K562 (cell line): ENCODE measurements at regions not wholly inside any gene's neighbourhood (a gene's known extent, or its start where the extent isn't known, plus 50 kb on each side); places are given as distances from the start of the nearest gene placed in this dataset.

Source experiments
- ATAC-seq: fragments of 200-7000 bp; cut with Tn5 transposase; 3 replicates; pipeline ENCODE4 v1.9.1; 2020; ENCODE audit warnings: moderate library complexity
- BruUV-seq: library from RNA; stranded (reverse); fragments of 400-500 nt; replicated peaks from 2 replicates; lab custom pipeline; 2021; lab: Mats Ljungman, UMichigan
- CTCF ChIA-PET: fragments of 300-600 bp; formaldehyde crosslinking; extraction: SDS; loops from one replicate; lab custom pipeline; 2021; ENCODE audit warnings: low intra/inter-chr PET ratio; lab: Yijun Ruan, JAX
- POLR2A ChIA-PET: fragments of 300-600, 350-650 bp; sonication (Branson Sonifier 250); formaldehyde crosslinking; extraction: SDS; loops from one replicate; lab custom pipeline; 2021; ENCODE audit warnings: antibody characterized with exemption, inconsistent platforms; lab: Yijun Ruan, JAX
- DNase-seq, 4 experiments: peaks; one replicate each; pipeline versions ENCODE4 v3.0.0 to v3.0.0-alpha.2; 2011 to 2018; ENCODE audit warnings: low spot score in 3 of 4, mixed read lengths in 3 of 4; ENCODE audit errors: extremely low read depth in 1 of 4
- FAIRE-seq: peaks from 2 replicates; lab custom pipeline; 2011; peaks lifted over from hg19 to GRCh38; lab: Jason Lieb, UNC
- H2AFZ ChIP-seq: 2 replicates; pipeline ENCODE4 v1.6.0; 2011; ENCODE audit warnings: low read depth, low read length, control low read depth, inconsistent platforms
- H3K27ac ChIP-seq: fragments of 200-600 bp; 3 replicates; pipeline ENCODE4 v1.8.0; 2011; ENCODE audit warnings: low read depth, mild to moderate bottlenecking, control low read depth, inconsistent platforms, low read length, moderate library complexity, mixed read lengths; ENCODE audit errors: extremely low read depth
- H3K27me3 ChIP-seq, 2 experiments: fragments of 300-600 bp in 1 of 2; 2 replicates in 1 of 2; 3 replicates in 1 of 2; pipeline versions ENCODE4 v1.6.0 to v1.8.0; 2011; ENCODE audit warnings: inconsistent platforms in 2 of 2, low read length in 2 of 2, mild to moderate bottlenecking in 1 of 2, mixed read lengths in 1 of 2, moderate library complexity in 1 of 2; ENCODE audit not compliant: control insufficient read depth in 2 of 2, insufficient read depth in 2 of 2
- H3K36me3 ChIP-seq: fragments of 300-600 bp; 3 replicates; pipeline ENCODE4 v1.8.0; 2011; ENCODE audit warnings: mild to moderate bottlenecking, low read length, inconsistent platforms; ENCODE audit not compliant: control insufficient read depth, insufficient read depth
- H3K4me1 ChIP-seq, 2 experiments: fragments of 200-600 bp in 1 of 2; replicated peaks in 1 of 2; 2 replicates in 1 of 2; 3 replicates in 1 of 2; pipeline versions ENCODE4 v1.5.1 to v1.8.0; 2011; ENCODE audit warnings: inconsistent platforms in 2 of 2, low read length in 2 of 2, mild to moderate bottlenecking in 1 of 2, mixed read lengths in 1 of 2, moderate library complexity in 1 of 2; ENCODE audit not compliant: control insufficient read depth in 2 of 2, insufficient read depth in 2 of 2
- H3K4me2 ChIP-seq: 2 replicates; pipeline ENCODE4 v1.6.1; 2011; ENCODE audit warnings: low read length, control low read depth, inconsistent platforms, mixed read lengths; ENCODE audit not compliant: insufficient read depth
- H3K4me3 ChIP-seq: fragments of 200-600 bp; sonication (generic), shearing (Covaris generic); 2 replicates; pipeline ENCODE4 v1.5.1; 2016; ENCODE audit warnings: control low read depth, inconsistent platforms
- H3K79me2 ChIP-seq: fragments of 200-600 bp; 3 replicates; pipeline ENCODE4 v1.8.0; 2011; ENCODE audit warnings: low read length, inconsistent platforms; ENCODE audit not compliant: control insufficient read depth, insufficient read depth
- H3K9ac ChIP-seq, 2 experiments: 2 replicates each; pipeline versions ENCODE4 v1.6.0 to v1.6.1; 2011; ENCODE audit warnings: low read depth in 2 of 2, low read length in 2 of 2, control low read depth in 1 of 2, inconsistent platforms in 1 of 2, mild to moderate bottlenecking in 1 of 2, mixed read lengths in 1 of 2; ENCODE audit not compliant: insufficient read depth in 1 of 2
- H3K9me1 ChIP-seq: one replicate; pipeline ENCODE4 v1.6.0; 2011; ENCODE audit warnings: inconsistent platforms, mild to moderate bottlenecking, low read length, moderate library complexity; ENCODE audit not compliant: control insufficient read depth, insufficient read depth
- H3K9me3 ChIP-seq: replicated peaks from 2 replicates; pipeline ENCODE4 v1.5.1; 2011; ENCODE audit warnings: low read depth, low read length, inconsistent platforms; ENCODE audit not compliant: control insufficient read depth, insufficient read depth
- H4K20me1 ChIP-seq: replicated peaks from 2 replicates; pipeline ENCODE4 v1.6.1; 2011; ENCODE audit warnings: low read length, inconsistent platforms, mixed read lengths; ENCODE audit not compliant: control insufficient read depth, insufficient read depth
- BCOR ChIP-seq: fragments of 450-650 bp; IDR thresholded peaks from 2 replicates; pipeline ENCODE4 v1.6.1; 2016
- CREBBP ChIP-seq: IDR thresholded peaks from one replicate; pipeline ENCODE4 v1.6.1; 2012; ENCODE audit warnings: low read depth, mild to moderate bottlenecking, control low read depth, inconsistent platforms, low read length
- GABPB2 ChIP-seq: fragments of 250-450 bp; sonication (Bioruptor Pico); conservative IDR thresholded peaks from 2 replicates; pipeline ENCODE4 v1.5.1; 2021; ENCODE audit warnings: mild to moderate bottlenecking
- HDAC8 ChIP-seq: fragments of 450-650 bp; IDR thresholded peaks from 2 replicates; pipeline ENCODE4 v1.6.1; 2016; ENCODE audit warnings: mild to moderate bottlenecking, missing genetic modification characterization, moderate library complexity, missing compliant biosample characterization
- KDM1A ChIP-seq, 2 experiments: fragments of 450-650 bp; IDR thresholded peaks; 2 replicates each; pipeline ENCODE4 v1.6.1; 2016; ENCODE audit warnings: mild to moderate bottlenecking in 2 of 2
- NCOA1 ChIP-seq: fragments of 450-650 bp; IDR thresholded peaks from 2 replicates; pipeline ENCODE4 v1.6.1; 2016; ENCODE audit warnings: low read depth
- NR1H2 ChIP-seq: sonication (generic); formaldehyde crosslinking; IDR thresholded peaks from 2 replicates; pipeline ENCODE4 v1.4.0; 2020; ENCODE audit warnings: mild to moderate bottlenecking, missing genetic modification reagents
- NUFIP1 ChIP-seq: fragments of 450-650 bp; IDR thresholded peaks from 2 replicates; pipeline ENCODE4 v1.6.1; 2018; ENCODE audit not compliant: partially characterized antibody
- RFX5 ChIP-seq: IDR thresholded peaks from 2 replicates; pipeline ENCODE4 v1.6.1; 2011; ENCODE audit warnings: low read depth, mild to moderate bottlenecking, improper control_type of control experiment, low read length
- TGIF2 ChIP-seq: sonication (generic); formaldehyde crosslinking; IDR thresholded peaks from 2 replicates; pipeline ENCODE4 v1.8.1; 2022; ENCODE audit warnings: mild to moderate bottlenecking, missing genetic modification reagents, moderate library complexity
- TRIM28 ChIP-seq: fragments of 450-650 bp; IDR thresholded peaks from 2 replicates; pipeline ENCODE4 v1.6.1; 2017
- ZNF696 ChIP-seq: fragments of 250-450 bp; sonication (Bioruptor Pico); conservative IDR thresholded peaks from 2 replicates; pipeline ENCODE4 v1.4.0; 2020; ENCODE audit warnings: mild to moderate bottlenecking, moderate library complexity
- WGBS: fragments of 100-300 bp; shearing (Covaris generic); methylation state at CpG from one replicate; pipeline ENCODE4 v1.1.6; 2016; ENCODE audit warnings: low coverage, mixed read lengths; ENCODE audit not compliant: insufficient coverage; ENCODE audit errors: missing lambda C conversion rate; 5-methylcytosine and 5-hydroxymethylcytosine counted together
- in situ Hi-C: fragments of 300-500 bp; cut with MboI; formaldehyde crosslinking; loops from 4 replicates; pipeline ENCODE4 v1.15.0; 2018; ENCODE audit warnings: inconsistent platforms, mixed read lengths
- intact Hi-C: fragments of 100-400 bp; cut with micrococcal nuclease; formaldehyde crosslinking; loops from 2 replicates; pipeline ENCODE4 v1.14.2; 2022
- TF ChIP-seq, protein P1 (sequence below), 2 experiments: fragments of 450-650 bp; IDR thresholded peaks; 2 replicates each; pipeline ENCODE4 v1.6.1; 2018; ENCODE audit warnings: mild to moderate bottlenecking in 2 of 2, low read depth in 1 of 2; ENCODE audit not compliant: partially characterized antibody in 2 of 2
- TF ChIP-seq, protein P2 (sequence below): fragments of 250-450 bp; sonication (Bioruptor Pico); IDR thresholded peaks from 2 replicates; pipeline ENCODE4 v1.4.0; 2020
- TF ChIP-seq, protein P3 (sequence below): sonication (generic); formaldehyde crosslinking; IDR thresholded peaks from 2 replicates; pipeline ENCODE4 v1.8.0; 2022; ENCODE audit warnings: mild to moderate bottlenecking, missing genetic modification reagents

DNA sequence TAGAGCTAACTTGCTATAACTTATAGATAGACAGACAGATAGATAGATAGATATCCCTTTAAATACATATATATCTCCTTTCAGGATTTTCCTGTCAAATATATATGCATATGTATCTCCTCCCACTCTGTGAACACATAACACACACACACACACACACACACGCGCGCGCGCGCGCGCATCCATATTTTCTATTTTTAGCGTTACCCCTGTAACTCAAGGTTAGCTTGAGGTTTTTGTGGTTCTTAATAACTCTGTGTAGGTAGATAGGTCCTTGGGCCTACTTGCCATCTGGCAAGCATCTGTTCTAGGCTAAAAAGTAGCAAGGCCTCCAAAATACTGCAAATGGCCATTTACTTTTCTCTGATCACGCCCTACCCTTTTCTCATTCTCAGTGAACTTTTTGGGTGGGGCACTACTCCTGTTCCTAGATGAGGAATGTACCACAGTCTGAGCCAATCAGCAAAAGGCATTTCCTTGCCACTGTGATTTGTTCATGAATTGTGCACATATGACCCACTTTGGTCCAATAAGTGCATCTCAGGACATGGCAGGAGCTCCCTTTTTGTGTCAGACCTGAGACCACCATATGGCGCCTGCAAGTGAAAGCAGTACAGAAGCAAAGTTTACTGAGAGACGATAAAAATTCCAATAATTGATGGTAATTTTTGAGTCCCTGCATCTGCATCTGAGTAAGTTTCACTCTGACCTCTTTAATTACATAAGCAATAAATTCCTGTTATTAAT, 740.5 kb upstream of the API5 start:
- DNase-seq (no peak), ATAC-seq (no peak), FAIRE-seq (no peak)
- no peaks in the 10 kb centered on the region for H4K20me1 ChIP-seq
- no peaks in the 10 kb centered on the region for H3K36me3 ChIP-seq
- no peak overlapping the region for H3K4me2 ChIP-seq
- BruUV-seq = no TSS peak
- H3K9me3 ChIP-seq = no peaks in the 10 kb centered on the region; the same call in 1 of the 2 replicates
- no peak overlapping the region for H3K27ac ChIP-seq
- H3K4me3 ChIP-seq = no peak overlapping the region
- no peaks in the 10 kb centered on the region for H3K79me2 ChIP-seq
- in situ Hi-C loops (no loop called here), intact Hi-C loops (no loop called here)
- ChIA-PET POLR2A (no interaction called here), CTCF (no interaction called here)
- H3K4me1 ChIP-seq = no peaks in the 10 kb centered on the region
- no peak overlapping the region for H3K9ac ChIP-seq
- 17% methylated on average over 12 of the region's 12 CpGs for WGBS
- H3K27me3 ChIP-seq = no peaks in the 10 kb centered on the region
- no peak overlapping the region for H2AFZ ChIP-seq
- no peaks in the 10 kb centered on the region for H3K9me1 ChIP-seq
- TF ChIP-seq, protein P1, sequence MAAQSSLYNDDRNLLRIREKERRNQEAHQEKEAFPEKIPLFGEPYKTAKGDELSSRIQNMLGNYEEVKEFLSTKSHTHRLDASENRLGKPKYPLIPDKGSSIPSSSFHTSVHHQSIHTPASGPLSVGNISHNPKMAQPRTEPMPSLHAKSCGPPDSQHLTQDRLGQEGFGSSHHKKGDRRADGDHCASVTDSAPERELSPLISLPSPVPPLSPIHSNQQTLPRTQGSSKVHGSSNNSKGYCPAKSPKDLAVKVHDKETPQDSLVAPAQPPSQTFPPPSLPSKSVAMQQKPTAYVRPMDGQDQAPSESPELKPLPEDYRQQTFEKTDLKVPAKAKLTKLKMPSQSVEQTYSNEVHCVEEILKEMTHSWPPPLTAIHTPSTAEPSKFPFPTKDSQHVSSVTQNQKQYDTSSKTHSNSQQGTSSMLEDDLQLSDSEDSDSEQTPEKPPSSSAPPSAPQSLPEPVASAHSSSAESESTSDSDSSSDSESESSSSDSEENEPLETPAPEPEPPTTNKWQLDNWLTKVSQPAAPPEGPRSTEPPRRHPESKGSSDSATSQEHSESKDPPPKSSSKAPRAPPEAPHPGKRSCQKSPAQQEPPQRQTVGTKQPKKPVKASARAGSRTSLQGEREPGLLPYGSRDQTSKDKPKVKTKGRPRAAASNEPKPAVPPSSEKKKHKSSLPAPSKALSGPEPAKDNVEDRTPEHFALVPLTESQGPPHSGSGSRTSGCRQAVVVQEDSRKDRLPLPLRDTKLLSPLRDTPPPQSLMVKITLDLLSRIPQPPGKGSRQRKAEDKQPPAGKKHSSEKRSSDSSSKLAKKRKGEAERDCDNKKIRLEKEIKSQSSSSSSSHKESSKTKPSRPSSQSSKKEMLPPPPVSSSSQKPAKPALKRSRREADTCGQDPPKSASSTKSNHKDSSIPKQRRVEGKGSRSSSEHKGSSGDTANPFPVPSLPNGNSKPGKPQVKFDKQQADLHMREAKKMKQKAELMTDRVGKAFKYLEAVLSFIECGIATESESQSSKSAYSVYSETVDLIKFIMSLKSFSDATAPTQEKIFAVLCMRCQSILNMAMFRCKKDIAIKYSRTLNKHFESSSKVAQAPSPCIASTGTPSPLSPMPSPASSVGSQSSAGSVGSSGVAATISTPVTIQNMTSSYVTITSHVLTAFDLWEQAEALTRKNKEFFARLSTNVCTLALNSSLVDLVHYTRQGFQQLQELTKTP (IDR thresholded peaks at IDR 0.05; ENCODE audit: low read depth in 1 of 2, partially characterized antibody in 2 of 2) = no peak
- TF ChIP-seq GABPB2 (CRISPR knock-in tag) (no peak), TRIM28 (no peak), RFX5 (no peak), KDM1A (IDR thresholded peaks at IDR 0.05) (no peak), ZNF696 (no peak), HDAC8 (no peak), BCOR (no peak), CREBBP (no peak), NCOA1 (no peak), TGIF2 (CRISPR knock-in tag) (no peak), NUFIP1 (no peak), NR1H2 (CRISPR knock-in tag) (no peak)
- TF ChIP-seq, protein P2, sequence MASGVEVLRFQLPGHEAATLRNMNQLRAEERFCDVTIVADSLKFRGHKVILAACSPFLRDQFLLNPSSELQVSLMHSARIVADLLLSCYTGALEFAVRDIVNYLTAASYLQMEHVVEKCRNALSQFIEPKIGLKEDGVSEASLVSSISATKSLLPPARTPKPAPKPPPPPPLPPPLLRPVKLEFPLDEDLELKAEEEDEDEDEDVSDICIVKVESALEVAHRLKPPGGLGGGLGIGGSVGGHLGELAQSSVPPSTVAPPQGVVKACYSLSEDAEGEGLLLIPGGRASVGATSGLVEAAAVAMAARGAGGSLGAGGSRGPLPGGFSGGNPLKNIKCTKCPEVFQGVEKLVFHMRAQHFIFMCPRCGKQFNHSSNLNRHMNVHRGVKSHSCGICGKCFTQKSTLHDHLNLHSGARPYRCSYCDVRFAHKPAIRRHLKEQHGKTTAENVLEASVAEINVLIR (CRISPR knock-in tag) = no peak
- TF ChIP-seq, protein P3, sequence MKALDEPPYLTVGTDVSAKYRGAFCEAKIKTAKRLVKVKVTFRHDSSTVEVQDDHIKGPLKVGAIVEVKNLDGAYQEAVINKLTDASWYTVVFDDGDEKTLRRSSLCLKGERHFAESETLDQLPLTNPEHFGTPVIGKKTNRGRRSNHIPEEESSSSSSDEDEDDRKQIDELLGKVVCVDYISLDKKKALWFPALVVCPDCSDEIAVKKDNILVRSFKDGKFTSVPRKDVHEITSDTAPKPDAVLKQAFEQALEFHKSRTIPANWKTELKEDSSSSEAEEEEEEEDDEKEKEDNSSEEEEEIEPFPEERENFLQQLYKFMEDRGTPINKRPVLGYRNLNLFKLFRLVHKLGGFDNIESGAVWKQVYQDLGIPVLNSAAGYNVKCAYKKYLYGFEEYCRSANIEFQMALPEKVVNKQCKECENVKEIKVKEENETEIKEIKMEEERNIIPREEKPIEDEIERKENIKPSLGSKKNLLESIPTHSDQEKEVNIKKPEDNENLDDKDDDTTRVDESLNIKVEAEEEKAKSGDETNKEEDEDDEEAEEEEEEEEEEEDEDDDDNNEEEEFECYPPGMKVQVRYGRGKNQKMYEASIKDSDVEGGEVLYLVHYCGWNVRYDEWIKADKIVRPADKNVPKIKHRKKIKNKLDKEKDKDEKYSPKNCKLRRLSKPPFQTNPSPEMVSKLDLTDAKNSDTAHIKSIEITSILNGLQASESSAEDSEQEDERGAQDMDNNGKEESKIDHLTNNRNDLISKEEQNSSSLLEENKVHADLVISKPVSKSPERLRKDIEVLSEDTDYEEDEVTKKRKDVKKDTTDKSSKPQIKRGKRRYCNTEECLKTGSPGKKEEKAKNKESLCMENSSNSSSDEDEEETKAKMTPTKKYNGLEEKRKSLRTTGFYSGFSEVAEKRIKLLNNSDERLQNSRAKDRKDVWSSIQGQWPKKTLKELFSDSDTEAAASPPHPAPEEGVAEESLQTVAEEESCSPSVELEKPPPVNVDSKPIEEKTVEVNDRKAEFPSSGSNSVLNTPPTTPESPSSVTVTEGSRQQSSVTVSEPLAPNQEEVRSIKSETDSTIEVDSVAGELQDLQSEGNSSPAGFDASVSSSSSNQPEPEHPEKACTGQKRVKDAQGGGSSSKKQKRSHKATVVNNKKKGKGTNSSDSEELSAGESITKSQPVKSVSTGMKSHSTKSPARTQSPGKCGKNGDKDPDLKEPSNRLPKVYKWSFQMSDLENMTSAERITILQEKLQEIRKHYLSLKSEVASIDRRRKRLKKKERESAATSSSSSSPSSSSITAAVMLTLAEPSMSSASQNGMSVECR (CRISPR knock-in tag) = no peak
